Loucy (cell line): ENCODE measurements at regions not wholly inside any gene's neighbourhood (a gene's known extent, or its start where the extent isn't known, plus 50 kb on each side); places are given as distances from the start of the nearest gene placed in this dataset.

ENCODE experiments used
- H2AFZ ChIP-seq: fragments of 200-600 bp; sonication (generic); 2 replicates; pipeline ENCODE4 v1.6.0; 2016; ENCODE audit warnings: antibody characterized with exemption, mild to moderate bottlenecking, low read length, moderate library complexity
- H3F3A ChIP-seq: fragments of 200-600 bp; 2 replicates; pipeline ENCODE4 v1.6.0; 2016; ENCODE audit warnings: antibody characterized with exemption, low read depth, mild to moderate bottlenecking
- H3K27me3 ChIP-seq: fragments of 200-600 bp; sonication (generic); 2 replicates; pipeline ENCODE4 v1.6.1; 2014; ENCODE audit warnings: low read length, mild to moderate bottlenecking; ENCODE audit not compliant: insufficient read depth, poor library complexity, severe bottlenecking
- H3K36me3 ChIP-seq: fragments of 200-600 bp; sonication (generic); 2 replicates; pipeline ENCODE4 v1.6.1; 2016; ENCODE audit warnings: low read length; ENCODE audit not compliant: insufficient read depth
- H3K4me1 ChIP-seq: fragments of 200-600 bp; sonication (generic); 2 replicates; pipeline ENCODE4 v1.5.1; 2014; ENCODE audit warnings: low read length, mild to moderate bottlenecking; ENCODE audit not compliant: insufficient read depth, poor library complexity, severe bottlenecking
- H3K4me2 ChIP-seq: fragments of 200-600 bp; sonication (generic); 2 replicates; pipeline ENCODE4 v1.6.0; 2014; ENCODE audit warnings: antibody characterized with exemption, low read length, low read depth, mild to moderate bottlenecking; ENCODE audit not compliant: poor library complexity, severe bottlenecking
- H3K4me3 ChIP-seq: fragments of 200-600 bp; sonication (generic); 2 replicates; pipeline ENCODE4 v1.5.1; 2014; ENCODE audit warnings: low read length, mild to moderate bottlenecking, mixed read lengths; ENCODE audit not compliant: poor library complexity, severe bottlenecking
- H3K79me2 ChIP-seq: fragments of 200-600 bp; sonication (generic); 2 replicates; pipeline ENCODE4 v1.6.1; 2014; ENCODE audit warnings: low read length; ENCODE audit not compliant: insufficient read depth
- H3K9ac ChIP-seq: fragments of 200-600 bp; sonication (generic); 2 replicates; pipeline ENCODE4 v1.6.0; 2014; ENCODE audit warnings: mild to moderate bottlenecking, low read depth, low read length, moderate library complexity; ENCODE audit not compliant: poor library complexity, severe bottlenecking
- H3K9me2 ChIP-seq: fragments of 200-600 bp; sonication (generic); replicated peaks from 2 replicates; pipeline ENCODE4 v1.6.1; 2016; ENCODE audit warnings: low read depth, low read length, mixed read lengths
- H3K9me3 ChIP-seq: fragments of 200-600 bp; sonication (generic); 2 replicates; pipeline ENCODE4 v1.6.1; 2014; ENCODE audit warnings: mild to moderate bottlenecking, antibody characterized with exemption, low read length, low read depth; ENCODE audit not compliant: insufficient read depth
- H4K20me1 ChIP-seq: fragments of 200-600 bp; sonication (generic); 2 replicates; pipeline ENCODE4 v1.6.0; 2014; ENCODE audit warnings: antibody characterized with exemption, low read length, mild to moderate bottlenecking; ENCODE audit not compliant: insufficient read depth, poor library complexity, severe bottlenecking
- CTCF ChIP-seq: fragments of 200-600 bp; sonication (generic); conservative IDR thresholded peaks from 2 replicates; pipeline ENCODE4 v1.5.1; 2014; ENCODE audit warnings: mild to moderate bottlenecking, antibody characterized with exemption, low read length
- EZH2phosphoT487 ChIP-seq: fragments of 200-600 bp; IDR thresholded peaks from 2 replicates; pipeline ENCODE4 v1.6.1; 2018; ENCODE audit warnings: antibody characterized with exemption, mild to moderate bottlenecking, moderate library complexity, borderline replicate concordance

- no peaks in the 10 kb centered on the region for H3K79me2 ChIP-seq
- H3K4me3 ChIP-seq, result no peak overlapping the region
- no peak overlapping the region for H3K4me2 ChIP-seq
- TF ChIP-seq CTCF (no peak), EZH2phosphoT487 (no peak)
- H3K27me3 ChIP-seq, result no peaks in the 10 kb centered on the region
- no peaks in the 10 kb centered on the region for H3K4me1 ChIP-seq
- no peaks in the 10 kb centered on the region for H3K36me3 ChIP-seq
- H3F3A ChIP-seq, result no peaks in the 10 kb centered on the region
- no peaks in the 10 kb centered on the region for H3K9me2 ChIP-seq
- H3K9ac ChIP-seq, result no peak overlapping the region
- no peaks in the 10 kb centered on the region; the same call in 1 of the 2 replicates for H3K9me3 ChIP-seq
- H2AFZ ChIP-seq, result no peak overlapping the region
- no peaks in the 10 kb centered on the region for H4K20me1 ChIP-seq
Measured at GRCh38 chr10:129004398-129004797, 462.6 kb upstream of the MGMT start.

DNA sequence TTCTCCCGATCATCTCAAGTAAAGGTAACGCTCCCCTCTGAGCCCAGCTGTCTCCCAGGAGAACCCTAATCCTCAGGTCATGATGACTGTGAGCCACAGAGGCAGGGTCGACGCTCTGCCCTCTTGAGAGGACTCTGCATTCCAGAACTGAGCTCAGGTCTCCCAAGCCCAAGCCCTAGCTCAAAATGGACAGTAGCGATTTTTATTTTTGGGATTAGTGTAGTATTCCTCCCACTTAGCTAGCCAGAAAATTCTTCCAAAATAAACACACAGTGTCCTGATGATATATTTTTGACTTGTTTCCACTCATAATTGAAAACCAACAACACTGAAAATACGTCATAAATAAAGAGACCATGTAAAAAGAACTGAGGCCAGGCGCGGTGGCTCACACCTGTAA is 462.0 kb upstream of the MGMT start:
- H4K20me1 ChIP-seq, result no peaks in the 10 kb centered on the region
- no peaks in the 10 kb centered on the region for H3F3A ChIP-seq
- no peaks in the 10 kb centered on the region for H3K9me2 ChIP-seq
- H3K4me1 ChIP-seq, result no peaks in the 10 kb centered on the region
- H3K4me3 ChIP-seq, result no peak overlapping the region
- no peaks in the 10 kb centered on the region for H3K27me3 ChIP-seq
- TF ChIP-seq EZH2phosphoT487 (no peak), CTCF (no peak)
- no peak overlapping the region for H3K4me2 ChIP-seq
- no peak overlapping the region for H2AFZ ChIP-seq
- no peak overlapping the region for H3K9ac ChIP-seq
- no peaks in the 10 kb centered on the region for H3K79me2 ChIP-seq
- H3K36me3 ChIP-seq, result no peaks in the 10 kb centered on the region
- no peaks in the 10 kb centered on the region; the same call in 1 of the 2 replicates for H3K9me3 ChIP-seq

DNA sequence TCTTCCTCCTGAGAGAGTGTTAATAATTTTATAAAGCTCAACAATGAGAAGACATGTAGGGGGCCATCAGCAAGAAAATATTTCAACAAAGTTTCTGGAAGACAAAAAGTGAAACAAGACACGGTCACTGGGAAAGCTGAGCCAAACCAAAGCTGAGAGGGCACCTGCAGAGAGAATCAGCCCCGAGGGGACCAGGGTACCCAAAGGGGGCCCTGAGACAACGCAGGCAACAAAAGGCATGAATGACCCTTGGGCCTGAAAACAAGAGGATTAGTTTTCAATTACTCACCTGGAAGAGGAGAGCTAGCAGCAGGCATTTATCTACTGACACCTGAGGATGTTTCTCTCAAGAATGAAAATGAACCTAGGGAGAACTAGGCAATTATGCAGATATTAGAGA is 461.2 kb upstream of the MGMT start:
- Histone ChIP-seq H3K9me2 (no peaks in the 10 kb centered on the region), H3K4me1 (no peaks in the 10 kb centered on the region), H3K36me3 (no peaks in the 10 kb centered on the region), H3K79me2 (no peaks in the 10 kb centered on the region), H3K4me2 (no peak overlapping the region), H3K9me3 (no peaks in the 10 kb centered on the region; the same call in 1 of the 2 replicates), H3K27me3 (no peaks in the 10 kb centered on the region), H4K20me1 (no peaks in the 10 kb centered on the region), H3F3A (no peaks in the 10 kb centered on the region), H2AFZ (no peak overlapping the region), H3K4me3 (no peak overlapping the region), H3K9ac (no peak overlapping the region)
- TF ChIP-seq CTCF (no peak), EZH2phosphoT487 (no peak)
